Neural progenitor cell (in vitro differentiated cells): ENCODE measurements at regions not wholly inside any gene's neighbourhood (a gene's known extent, or its start where the extent isn't known, plus 50 kb on each side); places are given as distances from the start of the nearest gene placed in this dataset.
A peak's percentile ranks its signal among the peaks of the same experiment; 100 is the strongest.

Source experiments
- DNase-seq: peaks from one replicate; pipeline ENCODE4 v3.0.0-alpha.2; 2016; ENCODE audit warnings: low spot score
- H2AFZ ChIP-seq: fragments of 200-600 bp; sonication (generic); replicated peaks from 2 replicates; pipeline ENCODE4 v1.6.1; 2016; ENCODE audit warnings: antibody characterized with exemption
- H3F3A ChIP-seq: fragments of 200-600 bp; sonication (generic); 2 replicates; pipeline ENCODE4 v1.6.1; 2016; ENCODE audit warnings: antibody characterized with exemption, low read depth
- H3K27ac ChIP-seq: fragments of 200-600 bp; sonication (generic); 2 replicates; pipeline ENCODE4 v1.5.1; 2016; ENCODE audit warnings: mild to moderate bottlenecking
- H3K27me3 ChIP-seq: fragments of 200-600 bp; sonication (generic); 2 replicates; pipeline ENCODE4 v1.6.1; 2016; ENCODE audit warnings: mild to moderate bottlenecking, moderate library complexity
- H3K36me3 ChIP-seq: fragments of 200-600 bp; sonication (generic); 2 replicates; pipeline ENCODE4 v1.5.1; 2016
- H3K4me1 ChIP-seq: fragments of 200-600 bp; sonication (generic); 2 replicates; pipeline ENCODE4 v1.6.1; 2016; ENCODE audit warnings: mixed run types
- H3K4me2 ChIP-seq: fragments of 200-600 bp; sonication (generic); 2 replicates; pipeline ENCODE4 v1.6.1; 2016
- H3K4me3 ChIP-seq: fragments of 200-600 bp; sonication (generic); 2 replicates; pipeline ENCODE4 v1.5.1; 2016
- H3K79me2 ChIP-seq: fragments of 200-600 bp; sonication (generic); 2 replicates; pipeline ENCODE4 v1.6.1; 2016; ENCODE audit warnings: low read depth
- H3K9ac ChIP-seq: fragments of 200-600 bp; sonication (generic); 2 replicates; pipeline ENCODE4 v1.6.1; 2016
- H3K9me3 ChIP-seq: fragments of 200-600 bp; sonication (generic); 2 replicates; pipeline ENCODE4 v1.5.1; 2016; ENCODE audit warnings: low read depth
- H4K20me1 ChIP-seq: fragments of 200-600 bp; sonication (generic); 2 replicates; pipeline ENCODE4 v1.6.1; 2016; ENCODE audit warnings: low read depth
- H3K27ac Mint-ChIP-seq: 3 replicates; pipeline ENCODE4 v1.8.0; 2021; ENCODE audit warnings: mixed read lengths
- H3K27me3 Mint-ChIP-seq: 2 replicates; pipeline ENCODE4 v1.8.0; 2022; ENCODE audit warnings: low read depth, mild to moderate bottlenecking, inconsistent platforms, moderate library complexity, mixed read lengths; ENCODE audit not compliant: insufficient read depth
- H3K36me3 Mint-ChIP-seq: 3 replicates; pipeline ENCODE4 v1.8.0; 2021; ENCODE audit warnings: mixed read lengths
- H3K4me1 Mint-ChIP-seq: 3 replicates; pipeline ENCODE4 v1.8.0; 2021; ENCODE audit warnings: mixed read lengths
- H3K4me3 Mint-ChIP-seq: 3 replicates; pipeline ENCODE4 v1.8.0; 2021; ENCODE audit warnings: mild to moderate bottlenecking, moderate library complexity, mixed read lengths
- H3K9me3 Mint-ChIP-seq: 3 replicates; pipeline ENCODE4 v1.8.0; 2020; ENCODE audit warnings: mixed read lengths
- CTCF ChIP-seq: fragments of 200-600 bp; sonication (generic); IDR thresholded peaks from 2 replicates; pipeline ENCODE4 v1.5.1; 2017; ENCODE audit warnings: antibody characterized with exemption, mild to moderate bottlenecking
- EZH2 ChIP-seq: fragments of 200-600 bp; sonication (generic); IDR thresholded peaks from 2 replicates; pipeline ENCODE4 v1.6.1; 2017; ENCODE audit warnings: antibody characterized with exemption, mild to moderate bottlenecking, moderate library complexity
- EZH2phosphoT487 ChIP-seq: fragments of 200-600 bp; sonication (generic); IDR thresholded peaks from 2 replicates; pipeline ENCODE4 v1.6.1; 2017; ENCODE audit warnings: antibody characterized with exemption

- no peak overlapping the region for H3K4me2 ChIP-seq
- no peak overlapping the region for H3K4me3 Mint-ChIP-seq
- no peaks in the 10 kb centered on the region for H3K9me3 ChIP-seq
- H3K27ac Mint-ChIP-seq: no peak overlapping the region
- H3K4me3 ChIP-seq: no peak overlapping the region
- no peaks in the 10 kb centered on the region for H3K27me3 ChIP-seq
- H2AFZ ChIP-seq: no peak overlapping the region
- peaks cover 9% of the 10 kb centered on the region for H3K4me1 Mint-ChIP-seq
- H3K79me2 ChIP-seq: no peaks in the 10 kb centered on the region
- H4K20me1 ChIP-seq: no peaks in the 10 kb centered on the region
- H3K27ac ChIP-seq: no peak overlapping the region
- TF ChIP-seq EZH2 (no peak), EZH2phosphoT487 (no peak), CTCF (no peak)
- H3K36me3 ChIP-seq: no peaks in the 10 kb centered on the region
- DNase-seq: no peak
- H3K36me3 Mint-ChIP-seq: no peaks in the 10 kb centered on the region
- no peaks in the 10 kb centered on the region for H3F3A ChIP-seq
- peaks cover 15% of the 10 kb centered on the region for H3K27me3 Mint-ChIP-seq
- H3K9me3 Mint-ChIP-seq: peaks cover 14% of the 10 kb centered on the region
- H3K9ac ChIP-seq: no peak overlapping the region
- peaks cover 15% of the 10 kb centered on the region for H3K4me1 ChIP-seq
Observed at GRCh38 chrX:39676434-39676833, 421.3 kb downstream of the BCOR start.

- Histone ChIP-seq H4K20me1 (no peaks in the 10 kb centered on the region), H3K36me3 (no peaks in the 10 kb centered on the region), H3K9me3 (no peaks in the 10 kb centered on the region), H2AFZ (no peak overlapping the region), H3K27ac (no peak overlapping the region), H3K9ac (no peak overlapping the region), H3K27me3 (no peaks in the 10 kb centered on the region), H3K4me1 (peaks cover 15% of the 10 kb centered on the region), H3K4me2 (no peak overlapping the region), H3K4me3 (no peak overlapping the region), H3F3A (no peaks in the 10 kb centered on the region), H3K79me2 (no peaks in the 10 kb centered on the region)
- Mint-ChIP-seq H3K4me1 (peaks cover 9% of the 10 kb centered on the region), H3K36me3 (no peaks in the 10 kb centered on the region), H3K4me3 (no peak overlapping the region), H3K27me3 (peaks cover 9% of the 10 kb centered on the region), H3K9me3 (peaks cover 8% of the 10 kb centered on the region), H3K27ac (no peak overlapping the region)
- TF ChIP-seq EZH2phosphoT487 (no peak), EZH2 (no peak), CTCF (no peak)
- no peak for DNase-seq
Observed at GRCh38 chrX:39677585-39677977, 420.2 kb downstream of the BCOR start.

- Histone ChIP-seq H3K9me3 (no peaks in the 10 kb centered on the region), H3K9ac (no peak overlapping the region), H3K27me3 (no peaks in the 10 kb centered on the region), H3K4me1 (peaks cover 15% of the 10 kb centered on the region), H3K79me2 (no peaks in the 10 kb centered on the region), H4K20me1 (no peaks in the 10 kb centered on the region), H3K36me3 (no peaks in the 10 kb centered on the region), H2AFZ (no peak overlapping the region), H3K4me2 (no peak overlapping the region), H3K27ac (no peak overlapping the region), H3F3A (no peaks in the 10 kb centered on the region), H3K4me3 (no peak overlapping the region)
- no peak overlapping the region for H3K4me3 Mint-ChIP-seq
- peaks cover 8% of the 10 kb centered on the region for H3K27me3 Mint-ChIP-seq
- TF ChIP-seq EZH2 (no peak), CTCF (no peak), EZH2phosphoT487 (no peak)
- DNase-seq: peak; percentile 18
- H3K9me3 Mint-ChIP-seq: peaks cover 9% of the 10 kb centered on the region
- no peaks in the 10 kb centered on the region for H3K36me3 Mint-ChIP-seq
- H3K27ac Mint-ChIP-seq: no peak overlapping the region
- H3K4me1 Mint-ChIP-seq: peaks cover 9% of the 10 kb centered on the region
Observed at GRCh38 chrX:39677978-39678791, 419.6 kb downstream of the BCOR start.
